ENCODE measurements at regions not wholly inside any gene's neighbourhood (a gene's known extent, or its start where the extent isn't known, plus 50 kb on each side); places are given as distances from the start of the nearest gene placed in this dataset.
"Not testable (repeated sequence)": the region's sequence is repeated elsewhere in the genome, so short reads cannot be mapped to it uniquely, and the experiment has no call there.

- Histone ChIP-seq H3K36me3 (ENCODE audit: control insufficient read depth in 2 of 2, insufficient read depth in 2 of 2, low read length in 1 of 2) (no peaks in the 10 kb centered on the region), H3K4me3 (ENCODE audit: low read depth in 1 of 2, low read length in 2 of 2) (no peak overlapping the region), H3K27me3 (ENCODE audit: control insufficient read depth in 1 of 2, insufficient read depth in 2 of 2, low read length in 2 of 2) (peaks cover 0 to 3% of the 10 kb centered on the region in 2 donors), H3K27ac (ENCODE audit: low read depth in 2 of 2, low read length in 1 of 2) (no peak overlapping the region), H3K4me1 (ENCODE audit: control insufficient read depth in 2 of 2, insufficient read depth in 2 of 2, low read length in 1 of 2) (no peaks in the 10 kb centered on the region), H3K9me3 (ENCODE audit: control insufficient read depth in 2 of 2, insufficient read depth in 1 of 2, low read depth in 1 of 2, low read length in 1 of 2) (no peaks in the 10 kb centered on the region)
- WGBS, 2 donors: 51 to 58% methylated on average over 4 of the region's 4 CpGs
These were observed 64.7 kb upstream of the SELENOP start for GRCh38 chr5:42876375-42876844.

- no peaks in the 10 kb centered on the region for H3K9me3 ChIP-seq (ENCODE audit: control insufficient read depth in 2 of 2, insufficient read depth in 1 of 2, low read depth in 1 of 2, low read length in 1 of 2)
- H3K27ac ChIP-seq (ENCODE audit: low read depth in 2 of 2, low read length in 1 of 2): no peak overlapping the region
- H3K27me3 ChIP-seq (ENCODE audit: control insufficient read depth in 1 of 2, insufficient read depth in 2 of 2, low read length in 2 of 2): peaks cover 0 to 3% of the 10 kb centered on the region in 2 donors
- WGBS, 2 donors: 66 to 90% methylated on average over 1 of the region's 1 CpG
- no peak overlapping the region for H3K4me3 ChIP-seq (ENCODE audit: low read depth in 1 of 2, low read length in 2 of 2)
- H3K36me3 ChIP-seq (ENCODE audit: control insufficient read depth in 2 of 2, insufficient read depth in 2 of 2, low read length in 1 of 2): no peaks in the 10 kb centered on the region
- H3K4me1 ChIP-seq (ENCODE audit: control insufficient read depth in 2 of 2, insufficient read depth in 2 of 2, low read length in 1 of 2): no peaks in the 10 kb centered on the region
These were observed 64.2 kb upstream of the SELENOP start for GRCh38 chr5:42875785-42876374.

GRCh38 chr5:42875211-42875610, 63.5 kb upstream of the SELENOP start:
- no peak overlapping the region for H3K4me3 ChIP-seq (ENCODE audit: low read depth in 1 of 2, low read length in 2 of 2)
- peaks cover 0 to 3% of the 10 kb centered on the region in 2 donors for H3K27me3 ChIP-seq (ENCODE audit: control insufficient read depth in 1 of 2, insufficient read depth in 2 of 2, low read length in 2 of 2)
- no peaks in the 10 kb centered on the region for H3K4me1 ChIP-seq (ENCODE audit: control insufficient read depth in 2 of 2, insufficient read depth in 2 of 2, low read length in 1 of 2)
- no peaks in the 10 kb centered on the region for H3K36me3 ChIP-seq (ENCODE audit: control insufficient read depth in 2 of 2, insufficient read depth in 2 of 2, low read length in 1 of 2)
- H3K27ac ChIP-seq (ENCODE audit: low read depth in 2 of 2, low read length in 1 of 2): no peak overlapping the region
- no peaks in the 10 kb centered on the region for H3K9me3 ChIP-seq (ENCODE audit: control insufficient read depth in 2 of 2, insufficient read depth in 1 of 2, low read depth in 1 of 2, low read length in 1 of 2)

- Histone ChIP-seq H3K27ac (ENCODE audit: low read depth in 2 of 2, low read length in 1 of 2) (no peak overlapping the region), H3K27me3 (ENCODE audit: control insufficient read depth in 1 of 2, insufficient read depth in 2 of 2, low read length in 2 of 2) (peaks cover 0 to 3% of the 10 kb centered on the region in 2 donors), H3K36me3 (ENCODE audit: control insufficient read depth in 2 of 2, insufficient read depth in 2 of 2, low read length in 1 of 2) (no peaks in the 10 kb centered on the region), H3K4me1 (ENCODE audit: control insufficient read depth in 2 of 2, insufficient read depth in 2 of 2, low read length in 1 of 2) (no peaks in the 10 kb centered on the region), H3K4me3 (ENCODE audit: low read depth in 1 of 2, low read length in 2 of 2) (no peak overlapping the region), H3K9me3 (ENCODE audit: control insufficient read depth in 2 of 2, insufficient read depth in 1 of 2, low read depth in 1 of 2, low read length in 1 of 2) (no peaks in the 10 kb centered on the region)
- 61 to 66% methylated on average over 2 of the region's 2 CpGs for WGBS, 2 donors
These were observed 63.0 kb upstream of the SELENOP start for GRCh38 chr5:42874621-42875198.

- peaks cover 0 to 3% of the 10 kb centered on the region in 2 donors for H3K27me3 ChIP-seq (ENCODE audit: control insufficient read depth in 1 of 2, insufficient read depth in 2 of 2, low read length in 2 of 2)
- 82 to 90% methylated on average over 3 of the region's 3 CpGs for WGBS, 2 donors
- no peaks in the 10 kb centered on the region for H3K9me3 ChIP-seq (ENCODE audit: control insufficient read depth in 2 of 2, insufficient read depth in 1 of 2, low read depth in 1 of 2, low read length in 1 of 2)
- H3K4me3 ChIP-seq (ENCODE audit: low read depth in 1 of 2, low read length in 2 of 2): no peak overlapping the region
- H3K27ac ChIP-seq (ENCODE audit: low read depth in 2 of 2, low read length in 1 of 2): no peak overlapping the region
- H3K36me3 ChIP-seq (ENCODE audit: control insufficient read depth in 2 of 2, insufficient read depth in 2 of 2, low read length in 1 of 2): no peaks in the 10 kb centered on the region
- no peaks in the 10 kb centered on the region for H3K4me1 ChIP-seq (ENCODE audit: control insufficient read depth in 2 of 2, insufficient read depth in 2 of 2, low read length in 1 of 2)
These were observed 61.2 kb upstream of the SELENOP start for GRCh38 chr5:42872865-42873264.

- Histone ChIP-seq H3K36me3 (ENCODE audit: control insufficient read depth in 2 of 2, insufficient read depth in 2 of 2, low read length in 1 of 2) (no peaks in the 10 kb centered on the region), H3K4me1 (ENCODE audit: control insufficient read depth in 2 of 2, insufficient read depth in 2 of 2, low read length in 1 of 2) (no peaks in the 10 kb centered on the region), H3K27me3 (ENCODE audit: control insufficient read depth in 1 of 2, insufficient read depth in 2 of 2, low read length in 2 of 2) (peaks cover 0 to 3% of the 10 kb centered on the region in 2 donors), H3K4me3 (ENCODE audit: low read depth in 1 of 2, low read length in 2 of 2) (no peak overlapping the region), H3K27ac (ENCODE audit: low read depth in 2 of 2, low read length in 1 of 2) (no peak overlapping the region), H3K9me3 (ENCODE audit: control insufficient read depth in 2 of 2, insufficient read depth in 1 of 2, low read depth in 1 of 2, low read length in 1 of 2) (no peaks in the 10 kb centered on the region)
- 69 to 75% methylated on average over 4 of the region's 4 CpGs for WGBS, 2 donors
These were observed 59.3 kb upstream of the SELENOP start for GRCh38 chr5:42870882-42871418.

- H3K4me3 ChIP-seq (ENCODE audit: low read depth in 1 of 2, low read length in 2 of 2); H3K27me3 ChIP-seq (ENCODE audit: control insufficient read depth in 1 of 2, insufficient read depth in 2 of 2, low read length in 2 of 2); H3K9me3 ChIP-seq (ENCODE audit: control insufficient read depth in 2 of 2, insufficient read depth in 1 of 2, low read depth in 1 of 2, low read length in 1 of 2); H3K27ac ChIP-seq (ENCODE audit: low read depth in 2 of 2, low read length in 1 of 2); H3K4me1 ChIP-seq (ENCODE audit: control insufficient read depth in 2 of 2, insufficient read depth in 2 of 2, low read length in 1 of 2); H3K36me3 ChIP-seq (ENCODE audit: control insufficient read depth in 2 of 2, insufficient read depth in 2 of 2, low read length in 1 of 2): not testable (repeated sequence)
- 86 to 88% methylated on average over 5 of the region's 5 CpGs for WGBS, 2 donors
These were observed 56.7 kb upstream of the SELENOP start for GRCh38 chr5:42868417-42868816.

GRCh38 chr5:42864749-42865148, 53.1 kb upstream of the SELENOP start:
- H3K27ac ChIP-seq (ENCODE audit: low read depth in 2 of 2, low read length in 1 of 2); H3K9me3 ChIP-seq (ENCODE audit: control insufficient read depth in 2 of 2, insufficient read depth in 1 of 2, low read depth in 1 of 2, low read length in 1 of 2); H3K27me3 ChIP-seq (ENCODE audit: control insufficient read depth in 1 of 2, insufficient read depth in 2 of 2, low read length in 2 of 2); H3K4me1 ChIP-seq (ENCODE audit: control insufficient read depth in 2 of 2, insufficient read depth in 2 of 2, low read length in 1 of 2); H3K4me3 ChIP-seq (ENCODE audit: low read depth in 1 of 2, low read length in 2 of 2); H3K36me3 ChIP-seq (ENCODE audit: control insufficient read depth in 2 of 2, insufficient read depth in 2 of 2, low read length in 1 of 2): not testable (repeated sequence)
- WGBS, 2 donors: 87 to 90% methylated on average over 3 of the region's 3 CpGs

All from esophagus (tissue), 2 donors.